Non-pigmented ciliary epithelial cell (primary cell): ENCODE measurements at regions not wholly inside any gene's neighbourhood (a gene's known extent, or its start where the extent isn't known, plus 50 kb on each side); places are given as distances from the start of the nearest gene placed in this dataset.
A peak's percentile ranks its signal among the peaks of the same experiment; 100 is the strongest.

Experiments used
- DNase-seq: peaks from one replicate; pipeline ENCODE4 v3.0.0-alpha.2; 2010; ENCODE audit warnings: low read depth

- DNase-seq = no peak
Measured at GRCh38 chr5:27396998-27397397, 358.6 kb upstream of the CDH9 start.

GRCh38 chr5:27392716-27393115, 354.3 kb upstream of the CDH9 start:
- DNase-seq = no peak

GRCh38 chr5:27389696-27390095, 351.3 kb upstream of the CDH9 start:
- no peak for DNase-seq

- DNase-seq = no peak
Measured at GRCh38 chr5:27388755-27389154, 350.4 kb upstream of the CDH9 start.

GRCh38 chr5:27387535-27388073, 349.2 kb upstream of the CDH9 start:
- no peak for DNase-seq

- no peak for DNase-seq
Measured at GRCh38 chr5:27381686-27382085, 343.3 kb upstream of the CDH9 start.

- no peak for DNase-seq
Measured at GRCh38 chr5:27377626-27378025, 339.2 kb upstream of the CDH9 start.

- no peak for DNase-seq
Measured at GRCh38 chr5:27353970-27354369, 315.6 kb upstream of the CDH9 start.

- DNase-seq = no peak
Measured at GRCh38 chr5:27353540-27353939, 315.2 kb upstream of the CDH9 start.

GRCh38 chr5:27341342-27341741, 303.0 kb upstream of the CDH9 start:
- DNase-seq = no peak

- no peak for DNase-seq
Measured at GRCh38 chr5:27336817-27337216, 298.4 kb upstream of the CDH9 start.

- DNase-seq = peak; percentile 63
Measured at GRCh38 chr5:27328480-27328879, 290.1 kb upstream of the CDH9 start.

- DNase-seq = no peak
Measured at GRCh38 chr5:27325513-27325912, 287.1 kb upstream of the CDH9 start.

GRCh38 chr5:27318701-27319100, 280.3 kb upstream of the CDH9 start:
- no peak for DNase-seq

- DNase-seq = peak; percentile 66
Measured at GRCh38 chr5:27316271-27316650, 277.9 kb upstream of the CDH9 start.

GRCh38 chr5:27315363-27316270, 277.2 kb upstream of the CDH9 start:
- DNase-seq = no peak

- no peak for DNase-seq
Measured at GRCh38 chr5:27313549-27313948, 275.2 kb upstream of the CDH9 start.

GRCh38 chr5:27312291-27312893, 274.0 kb upstream of the CDH9 start:
- DNase-seq = no peak

- DNase-seq = no peak
Measured at GRCh38 chr5:27311544-27311943, 273.2 kb upstream of the CDH9 start.

GRCh38 chr5:27308153-27308552, 269.8 kb upstream of the CDH9 start:
- no peak for DNase-seq

- no peak for DNase-seq
Measured at GRCh38 chr5:27290172-27290571, 251.8 kb upstream of the CDH9 start.

GRCh38 chr5:27276119-27276518, 237.7 kb upstream of the CDH9 start:
- no peak for DNase-seq

GRCh38 chr5:27275345-27275744, 237.0 kb upstream of the CDH9 start:
- DNase-seq = no peak
